GM23338 (cell line): ENCODE measurements at regions not wholly inside any gene's neighbourhood (a gene's known extent, or its start where the extent isn't known, plus 50 kb on each side); places are given as distances from the start of the nearest gene placed in this dataset.

Experiments used
- CREB1 ChIP-seq: fragments of 250-450 bp; sonication (Bioruptor Pico); IDR thresholded peaks from 2 replicates; pipeline ENCODE4 v1.5.0; 2020; ENCODE audit warnings: low read depth, mild to moderate bottlenecking, moderate library complexity
- EZH2 ChIP-seq: fragments of 200-600 bp; sonication (generic); IDR thresholded peaks from one replicate; pipeline ENCODE4 v1.8.0; 2017; ENCODE audit warnings: antibody characterized with exemption, mild to moderate bottlenecking, low read depth; ENCODE audit not compliant: unreplicated experiment
- EZH2phosphoT487 ChIP-seq: fragments of 200-600 bp; sonication (generic); IDR thresholded peaks from one replicate; pipeline ENCODE4 v1.8.1; 2018; ENCODE audit warnings: antibody characterized with exemption; ENCODE audit not compliant: unreplicated experiment
- ZNF114 ChIP-seq: fragments of 250-450 bp; sonication (Bioruptor Pico); IDR thresholded peaks from 2 replicates; pipeline ENCODE4 v1.5.0; 2020; ENCODE audit warnings: mild to moderate bottlenecking, moderate library complexity
- TF ChIP-seq, protein P1 (sequence below), 2 experiments: fragments of 200-600 bp in 1 of 2; sonication (generic) in 1 of 2; conservative IDR thresholded peaks; 2 replicates each; pipeline versions ENCODE4 v1.5.1 to v1.6.1; 2016 to 2017; ENCODE audit warnings: antibody characterized with exemption in 2 of 2, low read depth in 2 of 2, mild to moderate bottlenecking in 2 of 2, moderate library complexity in 1 of 2
- TF ChIP-seq, protein P2 (sequence below): IDR thresholded peaks from 2 replicates; pipeline ENCODE4 v1.6.1; 2016; ENCODE audit warnings: antibody characterized with exemption
- TF ChIP-seq, protein P3 (sequence below): IDR thresholded peaks from one replicate; pipeline ENCODE4 v1.6.1; 2018; ENCODE audit warnings: antibody characterized with exemption; ENCODE audit not compliant: unreplicated experiment
- TF ChIP-seq, protein P4 (sequence below): fragments of 250-450 bp; sonication (Bioruptor Pico); IDR thresholded peaks from 2 replicates; pipeline ENCODE4 v1.5.0; 2020; ENCODE audit warnings: mild to moderate bottlenecking, moderate library complexity

DNA sequence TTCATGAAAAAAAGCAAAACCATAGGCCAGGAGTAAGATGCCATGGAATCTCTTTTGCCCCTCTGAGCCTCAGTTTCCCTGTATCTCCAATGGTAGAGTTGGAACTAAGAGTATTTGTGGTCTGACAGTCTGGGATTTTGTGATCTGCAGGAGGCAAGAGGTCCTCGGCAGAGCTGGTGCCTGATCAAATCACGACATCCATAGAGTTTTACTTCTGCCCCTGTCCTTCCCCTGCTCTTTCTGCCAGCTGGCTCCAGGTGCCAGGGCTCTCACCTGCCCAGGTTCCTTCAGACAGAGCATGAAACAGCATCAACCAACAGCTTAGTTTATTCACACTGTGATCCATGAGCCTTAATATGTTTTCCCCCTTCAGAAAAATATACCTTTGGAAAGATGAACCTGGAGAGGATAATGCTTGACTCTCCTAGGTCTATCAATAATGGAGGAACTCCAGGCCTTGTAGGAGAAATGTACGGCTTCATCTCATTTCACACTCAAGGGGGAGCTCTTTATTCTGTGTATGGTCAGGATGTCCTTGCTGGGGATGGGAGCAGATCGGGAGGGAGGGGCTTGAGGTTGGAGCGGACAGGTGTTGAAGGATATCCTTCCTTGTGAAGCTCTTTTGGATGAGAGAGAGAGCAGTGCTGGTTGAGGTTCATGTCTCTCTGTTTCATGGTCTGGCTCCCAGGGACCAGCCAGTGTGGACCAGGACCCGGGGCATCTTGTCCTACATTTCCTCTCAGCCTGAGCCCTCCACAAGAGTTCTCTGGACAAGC, 309.9 kb downstream of the RPLP1 start:
- no peak for TF ChIP-seq EZH2phosphoT487
- TF ChIP-seq, protein P1, sequence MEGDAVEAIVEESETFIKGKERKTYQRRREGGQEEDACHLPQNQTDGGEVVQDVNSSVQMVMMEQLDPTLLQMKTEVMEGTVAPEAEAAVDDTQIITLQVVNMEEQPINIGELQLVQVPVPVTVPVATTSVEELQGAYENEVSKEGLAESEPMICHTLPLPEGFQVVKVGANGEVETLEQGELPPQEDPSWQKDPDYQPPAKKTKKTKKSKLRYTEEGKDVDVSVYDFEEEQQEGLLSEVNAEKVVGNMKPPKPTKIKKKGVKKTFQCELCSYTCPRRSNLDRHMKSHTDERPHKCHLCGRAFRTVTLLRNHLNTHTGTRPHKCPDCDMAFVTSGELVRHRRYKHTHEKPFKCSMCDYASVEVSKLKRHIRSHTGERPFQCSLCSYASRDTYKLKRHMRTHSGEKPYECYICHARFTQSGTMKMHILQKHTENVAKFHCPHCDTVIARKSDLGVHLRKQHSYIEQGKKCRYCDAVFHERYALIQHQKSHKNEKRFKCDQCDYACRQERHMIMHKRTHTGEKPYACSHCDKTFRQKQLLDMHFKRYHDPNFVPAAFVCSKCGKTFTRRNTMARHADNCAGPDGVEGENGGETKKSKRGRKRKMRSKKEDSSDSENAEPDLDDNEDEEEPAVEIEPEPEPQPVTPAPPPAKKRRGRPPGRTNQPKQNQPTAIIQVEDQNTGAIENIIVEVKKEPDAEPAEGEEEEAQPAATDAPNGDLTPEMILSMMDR (conservative IDR thresholded peaks at IDR 0.05; ENCODE audit: low read depth in 2 of 2) = peak; percentile 70 to 87
- no peak for TF ChIP-seq EZH2
- no peak for TF ChIP-seq CREB1 (CRISPR knock-in tag)
- TF ChIP-seq, protein P2, sequence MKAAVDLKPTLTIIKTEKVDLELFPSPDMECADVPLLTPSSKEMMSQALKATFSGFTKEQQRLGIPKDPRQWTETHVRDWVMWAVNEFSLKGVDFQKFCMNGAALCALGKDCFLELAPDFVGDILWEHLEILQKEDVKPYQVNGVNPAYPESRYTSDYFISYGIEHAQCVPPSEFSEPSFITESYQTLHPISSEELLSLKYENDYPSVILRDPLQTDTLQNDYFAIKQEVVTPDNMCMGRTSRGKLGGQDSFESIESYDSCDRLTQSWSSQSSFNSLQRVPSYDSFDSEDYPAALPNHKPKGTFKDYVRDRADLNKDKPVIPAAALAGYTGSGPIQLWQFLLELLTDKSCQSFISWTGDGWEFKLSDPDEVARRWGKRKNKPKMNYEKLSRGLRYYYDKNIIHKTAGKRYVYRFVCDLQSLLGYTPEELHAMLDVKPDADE = no peak
- TF ChIP-seq, protein P3, sequence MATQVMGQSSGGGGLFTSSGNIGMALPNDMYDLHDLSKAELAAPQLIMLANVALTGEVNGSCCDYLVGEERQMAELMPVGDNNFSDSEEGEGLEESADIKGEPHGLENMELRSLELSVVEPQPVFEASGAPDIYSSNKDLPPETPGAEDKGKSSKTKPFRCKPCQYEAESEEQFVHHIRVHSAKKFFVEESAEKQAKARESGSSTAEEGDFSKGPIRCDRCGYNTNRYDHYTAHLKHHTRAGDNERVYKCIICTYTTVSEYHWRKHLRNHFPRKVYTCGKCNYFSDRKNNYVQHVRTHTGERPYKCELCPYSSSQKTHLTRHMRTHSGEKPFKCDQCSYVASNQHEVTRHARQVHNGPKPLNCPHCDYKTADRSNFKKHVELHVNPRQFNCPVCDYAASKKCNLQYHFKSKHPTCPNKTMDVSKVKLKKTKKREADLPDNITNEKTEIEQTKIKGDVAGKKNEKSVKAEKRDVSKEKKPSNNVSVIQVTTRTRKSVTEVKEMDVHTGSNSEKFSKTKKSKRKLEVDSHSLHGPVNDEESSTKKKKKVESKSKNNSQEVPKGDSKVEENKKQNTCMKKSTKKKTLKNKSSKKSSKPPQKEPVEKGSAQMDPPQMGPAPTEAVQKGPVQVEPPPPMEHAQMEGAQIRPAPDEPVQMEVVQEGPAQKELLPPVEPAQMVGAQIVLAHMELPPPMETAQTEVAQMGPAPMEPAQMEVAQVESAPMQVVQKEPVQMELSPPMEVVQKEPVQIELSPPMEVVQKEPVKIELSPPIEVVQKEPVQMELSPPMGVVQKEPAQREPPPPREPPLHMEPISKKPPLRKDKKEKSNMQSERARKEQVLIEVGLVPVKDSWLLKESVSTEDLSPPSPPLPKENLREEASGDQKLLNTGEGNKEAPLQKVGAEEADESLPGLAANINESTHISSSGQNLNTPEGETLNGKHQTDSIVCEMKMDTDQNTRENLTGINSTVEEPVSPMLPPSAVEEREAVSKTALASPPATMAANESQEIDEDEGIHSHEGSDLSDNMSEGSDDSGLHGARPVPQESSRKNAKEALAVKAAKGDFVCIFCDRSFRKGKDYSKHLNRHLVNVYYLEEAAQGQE = no peak
- TF ChIP-seq, protein P4, sequence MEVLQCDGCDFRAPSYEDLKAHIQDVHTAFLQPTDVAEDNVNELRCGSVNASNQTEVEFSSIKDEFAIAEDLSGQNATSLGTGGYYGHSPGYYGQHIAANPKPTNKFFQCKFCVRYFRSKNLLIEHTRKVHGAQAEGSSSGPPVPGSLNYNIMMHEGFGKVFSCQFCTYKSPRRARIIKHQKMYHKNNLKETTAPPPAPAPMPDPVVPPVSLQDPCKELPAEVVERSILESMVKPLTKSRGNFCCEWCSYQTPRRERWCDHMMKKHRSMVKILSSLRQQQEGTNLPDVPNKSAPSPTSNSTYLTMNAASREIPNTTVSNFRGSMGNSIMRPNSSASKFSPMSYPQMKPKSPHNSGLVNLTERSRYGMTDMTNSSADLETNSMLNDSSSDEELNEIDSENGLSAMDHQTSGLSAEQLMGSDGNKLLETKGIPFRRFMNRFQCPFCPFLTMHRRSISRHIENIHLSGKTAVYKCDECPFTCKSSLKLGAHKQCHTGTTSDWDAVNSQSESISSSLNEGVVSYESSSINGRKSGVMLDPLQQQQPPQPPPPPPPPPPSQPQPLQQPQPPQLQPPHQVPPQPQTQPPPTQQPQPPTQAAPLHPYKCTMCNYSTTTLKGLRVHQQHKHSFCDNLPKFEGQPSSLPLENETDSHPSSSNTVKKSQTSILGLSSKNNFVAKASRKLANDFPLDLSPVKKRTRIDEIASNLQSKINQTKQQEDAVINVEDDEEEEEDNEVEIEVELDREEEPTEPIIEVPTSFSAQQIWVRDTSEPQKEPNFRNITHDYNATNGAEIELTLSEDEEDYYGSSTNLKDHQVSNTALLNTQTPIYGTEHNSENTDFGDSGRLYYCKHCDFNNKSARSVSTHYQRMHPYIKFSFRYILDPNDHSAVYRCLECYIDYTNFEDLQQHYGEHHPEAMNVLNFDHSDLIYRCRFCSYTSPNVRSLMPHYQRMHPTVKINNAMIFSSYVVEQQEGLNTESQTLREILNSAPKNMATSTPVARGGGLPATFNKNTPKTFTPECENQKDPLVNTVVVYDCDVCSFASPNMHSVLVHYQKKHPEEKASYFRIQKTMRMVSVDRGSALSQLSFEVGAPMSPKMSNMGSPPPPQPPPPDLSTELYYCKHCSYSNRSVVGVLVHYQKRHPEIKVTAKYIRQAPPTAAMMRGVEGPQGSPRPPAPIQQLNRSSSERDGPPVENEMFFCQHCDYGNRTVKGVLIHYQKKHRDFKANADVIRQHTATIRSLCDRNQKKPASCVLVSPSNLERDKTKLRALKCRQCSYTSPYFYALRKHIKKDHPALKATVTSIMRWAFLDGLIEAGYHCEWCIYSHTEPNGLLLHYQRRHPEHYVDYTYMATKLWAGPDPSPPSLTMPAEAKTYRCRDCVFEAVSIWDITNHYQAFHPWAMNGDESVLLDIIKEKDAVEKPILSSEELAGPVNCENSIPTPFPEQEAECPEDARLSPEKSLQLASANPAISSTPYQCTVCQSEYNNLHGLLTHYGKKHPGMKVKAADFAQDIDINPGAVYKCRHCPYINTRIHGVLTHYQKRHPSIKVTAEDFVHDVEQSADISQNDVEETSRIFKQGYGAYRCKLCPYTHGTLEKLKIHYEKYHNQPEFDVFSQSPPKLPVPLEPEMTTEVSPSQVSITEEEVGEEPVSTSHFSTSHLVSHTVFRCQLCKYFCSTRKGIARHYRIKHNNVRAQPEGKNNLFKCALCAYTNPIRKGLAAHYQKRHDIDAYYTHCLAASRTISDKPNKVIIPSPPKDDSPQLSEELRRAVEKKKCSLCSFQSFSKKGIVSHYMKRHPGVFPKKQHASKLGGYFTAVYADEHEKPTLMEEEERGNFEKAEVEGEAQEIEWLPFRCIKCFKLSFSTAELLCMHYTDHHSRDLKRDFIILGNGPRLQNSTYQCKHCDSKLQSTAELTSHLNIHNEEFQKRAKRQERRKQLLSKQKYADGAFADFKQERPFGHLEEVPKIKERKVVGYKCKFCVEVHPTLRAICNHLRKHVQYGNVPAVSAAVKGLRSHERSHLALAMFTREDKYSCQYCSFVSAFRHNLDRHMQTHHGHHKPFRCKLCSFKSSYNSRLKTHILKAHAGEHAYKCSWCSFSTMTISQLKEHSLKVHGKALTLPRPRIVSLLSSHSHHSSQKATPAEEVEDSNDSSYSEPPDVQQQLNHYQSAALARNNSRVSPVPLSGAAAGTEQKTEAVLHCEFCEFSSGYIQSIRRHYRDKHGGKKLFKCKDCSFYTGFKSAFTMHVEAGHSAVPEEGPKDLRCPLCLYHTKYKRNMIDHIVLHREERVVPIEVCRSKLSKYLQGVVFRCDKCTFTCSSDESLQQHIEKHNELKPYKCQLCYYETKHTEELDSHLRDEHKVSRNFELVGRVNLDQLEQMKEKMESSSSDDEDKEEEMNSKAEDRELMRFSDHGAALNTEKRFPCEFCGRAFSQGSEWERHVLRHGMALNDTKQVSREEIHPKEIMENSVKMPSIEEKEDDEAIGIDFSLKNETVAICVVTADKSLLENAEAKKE (CRISPR knock-in tag) = no peak
- no peak for TF ChIP-seq ZNF114 (CRISPR knock-in tag)
